GM12878 (cell line): ENCODE measurements at regions not wholly inside any gene's neighbourhood (a gene's known extent, or its start where the extent isn't known, plus 50 kb on each side); places are given as distances from the start of the nearest gene placed in this dataset.
A peak's percentile ranks its signal among the peaks of the same experiment; 100 is the strongest.

Experiments used
- ATAC-seq: fragments of 200-7000 bp; cut with Tn5 transposase; 3 replicates; pipeline ENCODE4 v1.9.1; 2020; ENCODE audit warnings: mild to moderate bottlenecking, moderate library complexity
- BruUV-seq: library from RNA; stranded (reverse); fragments of 400-500 nt; replicated peaks from 2 replicates; lab custom pipeline; 2021; lab: Mats Ljungman, UMichigan
- CTCF ChIA-PET: fragments of 300-600 bp; sonication (Branson Sonifier 250); formaldehyde crosslinking; extraction: SDS; loops from one replicate; lab custom pipeline; 2021; ENCODE audit warnings: inconsistent platforms; lab: Yijun Ruan, JAX
- POLR2A ChIA-PET: fragments of 350-600 bp; formaldehyde crosslinking; extraction: SDS; loops from one replicate; lab custom pipeline; 2021; ENCODE audit warnings: inconsistent platforms; lab: Charles Lee
- RAD21 ChIA-PET: fragments of 300-600 bp; sonication (Branson Sonifier 250); formaldehyde crosslinking; loops from one replicate; lab custom pipeline; 2023; ENCODE audit warnings: antibody characterized with exemption; ENCODE audit not compliant: unreplicated experiment; lab: Charles Lee
- SMC1A ChIA-PET: fragments of 300-600 bp; sonication (Branson Sonifier 250); formaldehyde crosslinking; loops from one replicate; lab custom pipeline; 2023; ENCODE audit not compliant: unreplicated experiment, uncharacterized antibody; lab: Charles Lee
- DNase-seq: peaks from one replicate; pipeline ENCODE4 v3.0.0-alpha.2; 2011; ENCODE audit warnings: low read depth, low spot score
- FAIRE-seq: peaks from 3 replicates; lab custom pipeline; 2011; peaks lifted over from hg19 to GRCh38; lab: Jason Lieb, UNC
- H2AFZ ChIP-seq: 2 replicates; pipeline ENCODE4 v1.6.0; 2011; ENCODE audit warnings: low read depth, low read length, control low read depth; ENCODE audit not compliant: control insufficient read depth
- H3K27ac ChIP-seq: 2 replicates; pipeline ENCODE4 v1.5.1; 2011; ENCODE audit warnings: control low read depth; ENCODE audit not compliant: control insufficient read depth, insufficient read depth
- H3K27me3 ChIP-seq, 2 experiments: replicated peaks in 1 of 2; 2 replicates each; pipeline versions ENCODE4 v1.6.0 to v1.6.1; 2011; ENCODE audit warnings: low read length in 1 of 2; ENCODE audit not compliant: control insufficient read depth in 2 of 2, insufficient read depth in 2 of 2
- H3K36me3 ChIP-seq, 2 experiments: 2 replicates each; pipeline ENCODE4 v1.5.1; 2011; ENCODE audit warnings: low read length in 1 of 2; ENCODE audit not compliant: control insufficient read depth in 2 of 2, insufficient read depth in 2 of 2
- H3K4me1 ChIP-seq: 2 replicates; pipeline ENCODE4 v1.6.1; 2011; ENCODE audit warnings: mild to moderate bottlenecking, low read length, moderate library complexity, mixed read lengths; ENCODE audit not compliant: control insufficient read depth, insufficient read depth
- H3K4me2 ChIP-seq: 2 replicates; pipeline ENCODE4 v1.6.0; 2011; ENCODE audit warnings: control low read depth; ENCODE audit not compliant: control insufficient read depth, insufficient read depth
- H3K4me3 ChIP-seq: fragments of 200-600 bp; sonication (generic); 2 replicates; pipeline ENCODE4 v1.5.1; 2016
- H3K79me2 ChIP-seq: 2 replicates; pipeline ENCODE4 v1.6.0; 2011; ENCODE audit warnings: low read length; ENCODE audit not compliant: control insufficient read depth, insufficient read depth
- H3K9ac ChIP-seq: 2 replicates; pipeline ENCODE4 v1.8.0; 2011; ENCODE audit warnings: low read length, control low read depth, mixed read lengths; ENCODE audit not compliant: control insufficient read depth, insufficient read depth
- H3K9me3 ChIP-seq: replicated peaks from 3 replicates; pipeline ENCODE4 v1.5.1; 2011; ENCODE audit warnings: mild to moderate bottlenecking, low read length; ENCODE audit not compliant: control insufficient read depth, insufficient read depth
- H4K20me1 ChIP-seq: 2 replicates; pipeline ENCODE4 v1.6.0; 2011; ENCODE audit not compliant: control insufficient read depth, insufficient read depth
- BMI1 ChIP-seq: fragments of 450-650 bp; IDR thresholded peaks from 2 replicates; pipeline ENCODE4 v1.6.1; 2016; ENCODE audit warnings: mild to moderate bottlenecking, moderate library complexity, borderline replicate concordance
- EED ChIP-seq: sonication (generic); IDR thresholded peaks from 2 replicates; pipeline ENCODE4 v1.6.1; 2016; ENCODE audit warnings: antibody characterized with exemption, low read depth
- KLF5 ChIP-seq: fragments of 450-650 bp; IDR thresholded peaks from 2 replicates; pipeline ENCODE4 v1.6.1; 2014; ENCODE audit warnings: mild to moderate bottlenecking; ENCODE audit not compliant: partially characterized antibody
- MEF2B ChIP-seq: fragments of 450-650 bp; IDR thresholded peaks from 2 replicates; pipeline ENCODE4 v1.6.1; 2018; ENCODE audit warnings: mild to moderate bottlenecking, moderate library complexity; ENCODE audit not compliant: partially characterized antibody, poor library complexity, severe bottlenecking
- MTA2 ChIP-seq: fragments of 450-650 bp; IDR thresholded peaks from 2 replicates; pipeline ENCODE4 v1.6.1; 2016; ENCODE audit warnings: low read depth, mild to moderate bottlenecking, moderate library complexity
- RAD21 ChIP-seq: IDR thresholded peaks from 2 replicates; pipeline ENCODE4 v1.6.1; 2011; ENCODE audit warnings: mild to moderate bottlenecking, low read depth, low read length, moderate library complexity; ENCODE audit not compliant: insufficient read depth
- RFX5 ChIP-seq: IDR thresholded peaks from 2 replicates; pipeline ENCODE4 v1.6.1; 2011; ENCODE audit warnings: low read depth, low read length, improper control_type of control experiment
- STAT1 ChIP-seq: fragments of 450-650 bp; conservative IDR thresholded peaks from 2 replicates; pipeline ENCODE4 v1.6.1; 2014; ENCODE audit warnings: antibody characterized with exemption, mild to moderate bottlenecking
- TCF12 ChIP-seq: IDR thresholded peaks from 2 replicates; pipeline ENCODE4 v1.6.1; 2011; ENCODE audit warnings: low read depth, mild to moderate bottlenecking, low read length
- WGBS: methylation state at CpG from one replicate; pipeline ENCODE4 v1.1.6; 2016; ENCODE audit warnings: low lambda C conversion rate; ENCODE audit not compliant: insufficient replicate concordance, insufficient coverage; ENCODE audit errors: missing lambda C conversion rate; 5-methylcytosine and 5-hydroxymethylcytosine counted together
- in situ Hi-C: fragments of 300-500 bp; cut with MboI; formaldehyde crosslinking; loops from 9 replicates; pipeline ENCODE4 v1.14.3; 2018; ENCODE audit warnings: mixed read lengths
- intact Hi-C: fragments of 100-400 bp; cut with micrococcal nuclease; formaldehyde crosslinking; loops from one replicate; pipeline ENCODE4 v1.14.2; 2022; ENCODE audit not compliant: unreplicated experiment
- TF ChIP-seq, protein P1 (sequence below): IDR thresholded peaks from 2 replicates; pipeline ENCODE4 v1.6.1; 2012; ENCODE audit warnings: low read depth, low read length, improper control_type of control experiment
- TF ChIP-seq, protein P2 (sequence below): fragments of 450-650 bp; IDR thresholded peaks from 2 replicates; pipeline ENCODE4 v1.6.1; 2017; ENCODE audit warnings: borderline replicate concordance
- TF ChIP-seq, protein P3 (sequence below): IDR thresholded peaks from 2 replicates; pipeline ENCODE4 v1.6.1; 2012; ENCODE audit warnings: mild to moderate bottlenecking, low read depth, low read length
- TF ChIP-seq, protein P4 (sequence below): IDR thresholded peaks from 2 replicates; pipeline ENCODE4 v1.6.1; 2011; ENCODE audit warnings: borderline replicate concordance, low read depth, mild to moderate bottlenecking, moderate library complexity, low read length; ENCODE audit not compliant: insufficient read depth, poor library complexity, severe bottlenecking

DNA sequence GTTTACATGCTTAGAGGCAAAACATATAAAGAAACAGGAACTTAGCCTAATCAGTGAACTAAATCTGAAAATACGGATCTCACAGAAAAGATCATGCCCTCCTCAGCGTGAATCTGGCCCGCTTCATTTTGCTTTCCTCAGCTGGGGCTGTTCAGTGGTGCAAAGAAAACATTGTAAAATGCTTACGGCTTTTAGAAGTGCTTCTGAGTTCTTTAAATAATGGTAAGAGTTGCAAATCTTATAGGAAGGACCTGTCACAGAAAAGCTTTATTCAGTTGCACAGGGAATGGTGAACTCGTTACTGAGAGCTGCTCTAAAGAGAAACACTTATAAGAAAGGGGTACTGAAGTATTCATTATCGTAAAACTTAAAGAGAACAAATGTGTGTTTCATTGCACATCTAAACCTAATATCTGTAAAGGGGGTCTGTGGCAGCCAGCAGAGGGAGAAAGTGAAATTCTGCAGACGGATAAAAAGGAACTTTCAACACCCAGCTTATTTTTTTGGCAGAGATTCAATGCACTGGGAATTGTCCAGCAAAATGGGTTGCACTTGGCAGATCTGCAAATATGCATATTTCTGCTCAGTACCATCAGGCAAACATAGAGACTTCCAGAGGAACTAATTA is 139.2 kb upstream of the ANK2 start:
- in situ Hi-C loops (no loop called here), intact Hi-C loops (no loop called here)
- RAD21 ChIA-PET = interaction anchor here (0.6 to 2.4 kb wide), 10 partner anchors 10 to 145 kb away, joined by 3 to 7 read pairs (median 3); no protein-coding TSS in a partner anchor
- H3K27me3 ChIP-seq = no peaks in the 10 kb centered on the region
- POLR2A ChIA-PET = interaction anchor here (0.6 to 1.5 kb wide), 4 partner anchors 8 to 228 kb away, joined by 3 to 5 read pairs (median 4); no protein-coding TSS in a partner anchor
- CTCF ChIA-PET = interaction anchor here (0.9 to 5.1 kb wide), 8 partner anchors 12 to 147 kb away, joined by 3 to 30 read pairs (median 5); no protein-coding TSS in a partner anchor
- no peaks in the 10 kb centered on the region for H3K9me3 ChIP-seq
- FAIRE-seq = peak; percentile 44
- TF ChIP-seq KLF5 (no peak), MTA2 (no peak), MEF2B (no peak), BMI1 (no peak), TCF12 (no peak), RAD21 (no peak), STAT1 (no peak), EED (no peak), RFX5 (no peak)
- TF ChIP-seq, protein P1, sequence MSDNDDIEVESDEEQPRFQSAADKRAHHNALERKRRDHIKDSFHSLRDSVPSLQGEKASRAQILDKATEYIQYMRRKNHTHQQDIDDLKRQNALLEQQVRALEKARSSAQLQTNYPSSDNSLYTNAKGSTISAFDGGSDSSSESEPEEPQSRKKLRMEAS = no peak
- TF ChIP-seq, protein P2, sequence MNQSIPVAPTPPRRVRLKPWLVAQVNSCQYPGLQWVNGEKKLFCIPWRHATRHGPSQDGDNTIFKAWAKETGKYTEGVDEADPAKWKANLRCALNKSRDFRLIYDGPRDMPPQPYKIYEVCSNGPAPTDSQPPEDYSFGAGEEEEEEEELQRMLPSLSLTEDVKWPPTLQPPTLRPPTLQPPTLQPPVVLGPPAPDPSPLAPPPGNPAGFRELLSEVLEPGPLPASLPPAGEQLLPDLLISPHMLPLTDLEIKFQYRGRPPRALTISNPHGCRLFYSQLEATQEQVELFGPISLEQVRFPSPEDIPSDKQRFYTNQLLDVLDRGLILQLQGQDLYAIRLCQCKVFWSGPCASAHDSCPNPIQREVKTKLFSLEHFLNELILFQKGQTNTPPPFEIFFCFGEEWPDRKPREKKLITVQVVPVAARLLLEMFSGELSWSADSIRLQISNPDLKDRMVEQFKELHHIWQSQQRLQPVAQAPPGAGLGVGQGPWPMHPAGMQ = no peak
- TF ChIP-seq, protein P3, sequence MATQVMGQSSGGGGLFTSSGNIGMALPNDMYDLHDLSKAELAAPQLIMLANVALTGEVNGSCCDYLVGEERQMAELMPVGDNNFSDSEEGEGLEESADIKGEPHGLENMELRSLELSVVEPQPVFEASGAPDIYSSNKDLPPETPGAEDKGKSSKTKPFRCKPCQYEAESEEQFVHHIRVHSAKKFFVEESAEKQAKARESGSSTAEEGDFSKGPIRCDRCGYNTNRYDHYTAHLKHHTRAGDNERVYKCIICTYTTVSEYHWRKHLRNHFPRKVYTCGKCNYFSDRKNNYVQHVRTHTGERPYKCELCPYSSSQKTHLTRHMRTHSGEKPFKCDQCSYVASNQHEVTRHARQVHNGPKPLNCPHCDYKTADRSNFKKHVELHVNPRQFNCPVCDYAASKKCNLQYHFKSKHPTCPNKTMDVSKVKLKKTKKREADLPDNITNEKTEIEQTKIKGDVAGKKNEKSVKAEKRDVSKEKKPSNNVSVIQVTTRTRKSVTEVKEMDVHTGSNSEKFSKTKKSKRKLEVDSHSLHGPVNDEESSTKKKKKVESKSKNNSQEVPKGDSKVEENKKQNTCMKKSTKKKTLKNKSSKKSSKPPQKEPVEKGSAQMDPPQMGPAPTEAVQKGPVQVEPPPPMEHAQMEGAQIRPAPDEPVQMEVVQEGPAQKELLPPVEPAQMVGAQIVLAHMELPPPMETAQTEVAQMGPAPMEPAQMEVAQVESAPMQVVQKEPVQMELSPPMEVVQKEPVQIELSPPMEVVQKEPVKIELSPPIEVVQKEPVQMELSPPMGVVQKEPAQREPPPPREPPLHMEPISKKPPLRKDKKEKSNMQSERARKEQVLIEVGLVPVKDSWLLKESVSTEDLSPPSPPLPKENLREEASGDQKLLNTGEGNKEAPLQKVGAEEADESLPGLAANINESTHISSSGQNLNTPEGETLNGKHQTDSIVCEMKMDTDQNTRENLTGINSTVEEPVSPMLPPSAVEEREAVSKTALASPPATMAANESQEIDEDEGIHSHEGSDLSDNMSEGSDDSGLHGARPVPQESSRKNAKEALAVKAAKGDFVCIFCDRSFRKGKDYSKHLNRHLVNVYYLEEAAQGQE = no peak
- TF ChIP-seq, protein P4, sequence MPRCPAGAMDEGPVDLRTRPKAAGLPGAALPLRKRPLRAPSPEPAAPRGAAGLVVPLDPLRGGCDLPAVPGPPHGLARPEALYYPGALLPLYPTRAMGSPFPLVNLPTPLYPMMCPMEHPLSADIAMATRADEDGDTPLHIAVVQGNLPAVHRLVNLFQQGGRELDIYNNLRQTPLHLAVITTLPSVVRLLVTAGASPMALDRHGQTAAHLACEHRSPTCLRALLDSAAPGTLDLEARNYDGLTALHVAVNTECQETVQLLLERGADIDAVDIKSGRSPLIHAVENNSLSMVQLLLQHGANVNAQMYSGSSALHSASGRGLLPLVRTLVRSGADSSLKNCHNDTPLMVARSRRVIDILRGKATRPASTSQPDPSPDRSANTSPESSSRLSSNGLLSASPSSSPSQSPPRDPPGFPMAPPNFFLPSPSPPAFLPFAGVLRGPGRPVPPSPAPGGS = no peak
- no peaks in the 10 kb centered on the region for H3K4me1 ChIP-seq
- H3K4me3 ChIP-seq = peak overlapping the region; percentile 25; the same call in 1 of the 2 replicates
- H2AFZ ChIP-seq = peak overlapping the region; percentile 74
- H3K27ac ChIP-seq = no peak overlapping the region
- no peaks in the 10 kb centered on the region for H3K79me2 ChIP-seq
- no peaks in the 10 kb centered on the region for H4K20me1 ChIP-seq
- no peaks in the 10 kb centered on the region for H3K36me3 ChIP-seq
- H3K9ac ChIP-seq = peak overlapping the region; percentile 45; the same call in 1 of the 2 replicates
- WGBS = under 1% methylated on average over 7 of the region's 7 CpGs
- peak overlapping the region; percentile 60 for H3K4me2 ChIP-seq
- peak; percentile 76 for ATAC-seq
- SMC1A ChIA-PET = interaction anchor here (0.7 to 2.3 kb wide), 15 partner anchors 8 to 162 kb away, joined by 3 to 10 read pairs (median 4); no protein-coding TSS in a partner anchor
- no TSS peak for BruUV-seq
- no peak for DNase-seq
